Fibroblast of villous mesenchyme (primary cell): ENCODE measurements at regions not wholly inside any gene's neighbourhood (a gene's known extent, or its start where the extent isn't known, plus 50 kb on each side); places are given as distances from the start of the nearest gene placed in this dataset.
"Not testable (repeated sequence)": the region's sequence is repeated elsewhere in the genome, so short reads cannot be mapped to it uniquely, and the experiment has no call there.

Experiments
- DNase-seq: peaks from one replicate; pipeline ENCODE4 v3.0.0-alpha.2; 2010; ENCODE audit warnings: low read depth
- H3K4me3 ChIP-seq: 2 replicates; pipeline ENCODE4 v1.5.1; 2011; ENCODE audit warnings: low read depth, mild to moderate bottlenecking, low read length
- CTCF ChIP-seq: IDR thresholded peaks from 2 replicates; pipeline ENCODE4 v1.5.1; 2012; ENCODE audit warnings: low read depth, mild to moderate bottlenecking, low read length; ENCODE audit not compliant: insufficient read depth

- no peak for DNase-seq
- no peak overlapping the region for H3K4me3 ChIP-seq
- TF ChIP-seq CTCF = no peak
Observed at GRCh38 chr9:81826517-81826906, 101.7 kb upstream of the SPATA31D4 start.

GRCh38 chr9:81827616-81828296 lies 100.5 kb upstream of the SPATA31D4 start:
- TF ChIP-seq CTCF = no peak
- DNase-seq = no peak
- H3K4me3 ChIP-seq = no peak overlapping the region

- DNase-seq = peak; percentile 39
- no peak for TF ChIP-seq CTCF
Observed at GRCh38 chr9:81829195-81829882, 98.9 kb upstream of the SPATA31D4 start.

GRCh38 chr9:81830431-81830830 lies 97.8 kb upstream of the SPATA31D4 start:
- DNase-seq, H3K4me3 ChIP-seq: not testable (repeated sequence)

More at GRCh38 chr9:81829195-81829882, 98.9 kb upstream of the SPATA31D4 start:
- no peak overlapping the region for H3K4me3 ChIP-seq

- H3K4me3 ChIP-seq = no peak overlapping the region
- no peak for DNase-seq
- TF ChIP-seq CTCF = no peak
Observed at GRCh38 chr9:81832571-81833285, 95.5 kb upstream of the SPATA31D4 start.

- H3K4me3 ChIP-seq = no peak overlapping the region
- DNase-seq = peak; percentile 24
- TF ChIP-seq CTCF = no peak
Observed at GRCh38 chr9:81833563-81834345, 94.5 kb upstream of the SPATA31D4 start.
